Loucy (cell line): ENCODE measurements at regions not wholly inside any gene's neighbourhood (a gene's known extent, or its start where the extent isn't known, plus 50 kb on each side); places are given as distances from the start of the nearest gene placed in this dataset.

Source experiments
- CTCF ChIP-seq: fragments of 200-600 bp; sonication (generic); conservative IDR thresholded peaks from 2 replicates; pipeline ENCODE4 v1.5.1; 2014; ENCODE audit warnings: mild to moderate bottlenecking, antibody characterized with exemption, low read length
- EZH2phosphoT487 ChIP-seq: fragments of 200-600 bp; IDR thresholded peaks from 2 replicates; pipeline ENCODE4 v1.6.1; 2018; ENCODE audit warnings: antibody characterized with exemption, mild to moderate bottlenecking, moderate library complexity, borderline replicate concordance

GRCh38 chr1:229964281-229964680 is 102.8 kb upstream of the GALNT2 start:
- no peak for TF ChIP-seq CTCF
- no peak for TF ChIP-seq EZH2phosphoT487
